K562 (cell line): ENCODE measurements at regions not wholly inside any gene's neighbourhood (a gene's known extent, or its start where the extent isn't known, plus 50 kb on each side); places are given as distances from the start of the nearest gene placed in this dataset.
"Not testable (repeated sequence)": the region's sequence is repeated elsewhere in the genome, so short reads cannot be mapped to it uniquely, and the experiment has no call there.

ENCODE experiments used
- ATAC-seq: fragments of 200-7000 bp; cut with Tn5 transposase; 3 replicates; pipeline ENCODE4 v1.9.1; 2020; ENCODE audit warnings: moderate library complexity
- BruUV-seq: library from RNA; stranded (reverse); fragments of 400-500 nt; replicated peaks from 2 replicates; lab custom pipeline; 2021; lab: Mats Ljungman, UMichigan
- CTCF ChIA-PET: fragments of 300-600 bp; formaldehyde crosslinking; extraction: SDS; loops from one replicate; lab custom pipeline; 2021; ENCODE audit warnings: low intra/inter-chr PET ratio; lab: Yijun Ruan, JAX
- POLR2A ChIA-PET: fragments of 300-600, 350-650 bp; sonication (Branson Sonifier 250); formaldehyde crosslinking; extraction: SDS; loops from one replicate; lab custom pipeline; 2021; ENCODE audit warnings: antibody characterized with exemption, inconsistent platforms; lab: Yijun Ruan, JAX
- DNase-seq, 4 experiments: peaks; one replicate each; pipeline versions ENCODE4 v3.0.0 to v3.0.0-alpha.2; 2011 to 2018; ENCODE audit warnings: low spot score in 3 of 4, mixed read lengths in 3 of 4; ENCODE audit errors: extremely low read depth in 1 of 4
- FAIRE-seq: peaks from 2 replicates; lab custom pipeline; 2011; peaks lifted over from hg19 to GRCh38; lab: Jason Lieb, UNC
- H2AFZ ChIP-seq: 2 replicates; pipeline ENCODE4 v1.6.0; 2011; ENCODE audit warnings: low read depth, low read length, control low read depth, inconsistent platforms
- H3K27ac ChIP-seq: fragments of 200-600 bp; 3 replicates; pipeline ENCODE4 v1.8.0; 2011; ENCODE audit warnings: low read depth, mild to moderate bottlenecking, control low read depth, inconsistent platforms, low read length, moderate library complexity, mixed read lengths; ENCODE audit errors: extremely low read depth
- H3K27me3 ChIP-seq, 2 experiments: fragments of 300-600 bp in 1 of 2; 2 replicates in 1 of 2; 3 replicates in 1 of 2; pipeline versions ENCODE4 v1.6.0 to v1.8.0; 2011; ENCODE audit warnings: inconsistent platforms in 2 of 2, low read length in 2 of 2, mild to moderate bottlenecking in 1 of 2, mixed read lengths in 1 of 2, moderate library complexity in 1 of 2; ENCODE audit not compliant: control insufficient read depth in 2 of 2, insufficient read depth in 2 of 2
- H3K36me3 ChIP-seq: fragments of 300-600 bp; 3 replicates; pipeline ENCODE4 v1.8.0; 2011; ENCODE audit warnings: mild to moderate bottlenecking, low read length, inconsistent platforms; ENCODE audit not compliant: control insufficient read depth, insufficient read depth
- H3K4me1 ChIP-seq, 2 experiments: fragments of 200-600 bp in 1 of 2; replicated peaks in 1 of 2; 2 replicates in 1 of 2; 3 replicates in 1 of 2; pipeline versions ENCODE4 v1.5.1 to v1.8.0; 2011; ENCODE audit warnings: inconsistent platforms in 2 of 2, low read length in 2 of 2, mild to moderate bottlenecking in 1 of 2, mixed read lengths in 1 of 2, moderate library complexity in 1 of 2; ENCODE audit not compliant: control insufficient read depth in 2 of 2, insufficient read depth in 2 of 2
- H3K4me2 ChIP-seq: 2 replicates; pipeline ENCODE4 v1.6.1; 2011; ENCODE audit warnings: low read length, control low read depth, inconsistent platforms, mixed read lengths; ENCODE audit not compliant: insufficient read depth
- H3K4me3 ChIP-seq: fragments of 200-600 bp; sonication (generic), shearing (Covaris generic); 2 replicates; pipeline ENCODE4 v1.5.1; 2016; ENCODE audit warnings: control low read depth, inconsistent platforms
- H3K79me2 ChIP-seq: fragments of 200-600 bp; 3 replicates; pipeline ENCODE4 v1.8.0; 2011; ENCODE audit warnings: low read length, inconsistent platforms; ENCODE audit not compliant: control insufficient read depth, insufficient read depth
- H3K9ac ChIP-seq, 2 experiments: 2 replicates each; pipeline versions ENCODE4 v1.6.0 to v1.6.1; 2011; ENCODE audit warnings: low read depth in 2 of 2, low read length in 2 of 2, control low read depth in 1 of 2, inconsistent platforms in 1 of 2, mild to moderate bottlenecking in 1 of 2, mixed read lengths in 1 of 2; ENCODE audit not compliant: insufficient read depth in 1 of 2
- H3K9me1 ChIP-seq: one replicate; pipeline ENCODE4 v1.6.0; 2011; ENCODE audit warnings: inconsistent platforms, mild to moderate bottlenecking, low read length, moderate library complexity; ENCODE audit not compliant: control insufficient read depth, insufficient read depth
- H3K9me3 ChIP-seq: replicated peaks from 2 replicates; pipeline ENCODE4 v1.5.1; 2011; ENCODE audit warnings: low read depth, low read length, inconsistent platforms; ENCODE audit not compliant: control insufficient read depth, insufficient read depth
- H4K20me1 ChIP-seq: replicated peaks from 2 replicates; pipeline ENCODE4 v1.6.1; 2011; ENCODE audit warnings: low read length, inconsistent platforms, mixed read lengths; ENCODE audit not compliant: control insufficient read depth, insufficient read depth
- EZH2 ChIP-seq: IDR thresholded peaks from 2 replicates; pipeline ENCODE4 v1.6.1; 2012; ENCODE audit warnings: low read depth, mild to moderate bottlenecking, inconsistent platforms, low read length, borderline replicate concordance
- HLTF ChIP-seq: fragments of 450-650 bp; IDR thresholded peaks from 2 replicates; pipeline ENCODE4 v1.6.1; 2016
- JUN ChIP-seq, 2 experiments: sonication (generic) in 1 of 2; formaldehyde crosslinking in 1 of 2; IDR thresholded peaks; 2 replicates each; pipeline versions ENCODE4 v1.6.1 to v1.8.0; 2012 to 2022; ENCODE audit warnings: borderline replicate concordance in 2 of 2, mild to moderate bottlenecking in 2 of 2, improper control_type of control experiment in 1 of 2, low read depth in 1 of 2, low read length in 1 of 2, missing genetic modification reagents in 1 of 2
- RHOXF2B ChIP-seq: fragments of 250-450 bp; sonication (Bioruptor Pico); conservative IDR thresholded peaks from 2 replicates; pipeline ENCODE4 v1.5.1; 2021
- SMAD2 ChIP-seq: fragments of 150-350 bp; IDR thresholded peaks from 2 replicates; pipeline ENCODE4 v1.6.1; 2014; ENCODE audit warnings: low read depth, mild to moderate bottlenecking, low read length
- TCF3 ChIP-seq: sonication (generic); formaldehyde crosslinking; IDR thresholded peaks from 2 replicates; pipeline ENCODE4 v1.4.0; 2020; ENCODE audit warnings: mild to moderate bottlenecking, missing genetic modification reagents
- WGBS: fragments of 100-300 bp; shearing (Covaris generic); methylation state at CpG from one replicate; pipeline ENCODE4 v1.1.6; 2016; ENCODE audit warnings: low coverage, mixed read lengths; ENCODE audit not compliant: insufficient coverage; ENCODE audit errors: missing lambda C conversion rate; 5-methylcytosine and 5-hydroxymethylcytosine counted together
- in situ Hi-C: fragments of 300-500 bp; cut with MboI; formaldehyde crosslinking; loops from 4 replicates; pipeline ENCODE4 v1.15.0; 2018; ENCODE audit warnings: inconsistent platforms, mixed read lengths
- intact Hi-C: fragments of 100-400 bp; cut with micrococcal nuclease; formaldehyde crosslinking; loops from 2 replicates; pipeline ENCODE4 v1.14.2; 2022
- TF ChIP-seq, protein P1 (sequence below): fragments of 250-450 bp; sonication (Bioruptor Pico); IDR thresholded peaks from 2 replicates; pipeline ENCODE4 v1.5.0; 2021; ENCODE audit warnings: mild to moderate bottlenecking, borderline replicate concordance

DNA sequence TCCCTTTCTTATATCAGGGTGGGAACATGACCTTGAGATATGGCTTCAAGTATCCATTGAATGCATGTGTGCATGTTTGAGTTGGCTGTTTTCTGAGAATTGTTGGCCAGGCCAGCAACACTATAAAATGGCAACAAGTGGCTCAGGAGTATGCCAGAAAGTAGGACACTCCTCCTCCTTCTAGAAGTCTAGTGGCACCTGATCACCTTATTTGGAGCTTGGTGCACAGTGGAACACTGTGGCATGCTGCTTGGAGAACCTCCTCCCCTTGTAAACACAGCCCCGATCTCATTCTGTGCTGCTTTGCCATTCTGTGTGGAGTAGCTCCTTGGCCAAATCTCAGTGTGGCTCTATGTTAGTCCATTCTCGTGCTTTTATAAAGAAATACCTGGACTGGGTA, 114.8 kb upstream of the NDN start (continued):
- no peak for TF ChIP-seq TCF3
- no peak for TF ChIP-seq JUN (IDR thresholded peaks at IDR 0.05; ENCODE audit: borderline replicate concordance, low read depth, low read length)
- TF ChIP-seq JUN (CRISPR knock-in tag; IDR thresholded peaks at IDR 0.05; ENCODE audit: borderline replicate concordance) = no peak
- TF ChIP-seq SMAD2 = no peak
- no peak for TF ChIP-seq EZH2
- TF ChIP-seq HLTF = no peak
- TF ChIP-seq, protein P1, sequence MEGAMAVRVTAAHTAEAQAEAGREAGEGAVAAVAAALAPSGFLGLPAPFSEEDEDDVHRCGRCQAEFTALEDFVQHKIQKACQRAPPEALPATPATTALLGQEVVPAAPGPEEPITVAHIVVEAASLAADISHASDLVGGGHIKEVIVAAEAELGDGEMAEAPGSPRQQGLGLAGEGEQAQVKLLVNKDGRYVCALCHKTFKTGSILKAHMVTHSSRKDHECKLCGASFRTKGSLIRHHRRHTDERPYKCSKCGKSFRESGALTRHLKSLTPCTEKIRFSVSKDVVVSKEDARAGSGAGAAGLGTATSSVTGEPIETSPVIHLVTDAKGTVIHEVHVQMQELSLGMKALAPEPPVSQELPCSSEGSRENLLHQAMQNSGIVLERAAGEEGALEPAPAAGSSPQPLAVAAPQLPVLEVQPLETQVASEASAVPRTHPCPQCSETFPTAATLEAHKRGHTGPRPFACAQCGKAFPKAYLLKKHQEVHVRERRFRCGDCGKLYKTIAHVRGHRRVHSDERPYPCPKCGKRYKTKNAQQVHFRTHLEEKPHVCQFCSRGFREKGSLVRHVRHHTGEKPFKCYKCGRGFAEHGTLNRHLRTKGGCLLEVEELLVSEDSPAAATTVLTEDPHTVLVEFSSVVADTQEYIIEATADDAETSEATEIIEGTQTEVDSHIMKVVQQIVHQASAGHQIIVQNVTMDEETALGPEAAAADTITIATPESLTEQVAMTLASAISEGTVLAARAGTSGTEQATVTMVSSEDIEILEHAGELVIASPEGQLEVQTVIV = no peak
- TF ChIP-seq RHOXF2B (CRISPR knock-in tag) = no peak

DNA sequence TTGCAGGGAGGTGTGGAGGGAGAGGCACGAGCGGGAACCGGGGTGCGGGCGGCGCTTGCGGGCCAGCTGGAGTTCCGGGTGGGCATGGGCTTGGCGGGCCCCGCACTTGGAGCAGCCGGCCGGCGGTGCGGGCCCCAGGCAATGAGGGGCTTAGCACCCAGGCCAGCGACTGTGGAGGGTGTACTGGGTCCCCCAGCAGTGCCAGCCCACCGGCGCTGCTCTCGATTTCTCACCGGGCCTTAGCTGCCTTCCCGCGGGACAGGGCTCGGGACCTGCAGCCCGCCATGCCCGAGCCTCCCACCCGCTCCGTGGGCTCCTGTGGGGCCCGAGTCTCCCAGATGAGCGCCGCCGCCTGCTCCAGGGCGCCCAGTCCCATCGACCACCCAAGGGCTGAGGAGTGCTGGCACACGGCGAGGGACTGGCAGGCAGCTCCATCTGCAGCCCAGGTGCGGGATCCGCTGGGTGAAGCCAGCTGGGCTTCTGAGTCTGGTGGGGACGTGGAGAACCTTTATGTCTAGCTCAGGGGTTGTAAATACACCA, 115.9 kb upstream of the NDN start:
- WGBS = 0% methylated on average over 20 of the region's 37 CpGs
- H3K9me3 ChIP-seq, H4K20me1 ChIP-seq, H3K79me2 ChIP-seq, intact Hi-C loops, CTCF ChIA-PET, H2AFZ ChIP-seq, H3K4me3 ChIP-seq, FAIRE-seq, ATAC-seq, DNase-seq, POLR2A ChIA-PET, H3K9ac ChIP-seq, H3K27ac ChIP-seq, H3K27me3 ChIP-seq, H3K9me1 ChIP-seq, H3K4me1 ChIP-seq, H3K36me3 ChIP-seq, H3K4me2 ChIP-seq, BruUV-seq, in situ Hi-C loops: not testable (repeated sequence)
